OCI-LY1 (cell line): ENCODE measurements at regions not wholly inside any gene's neighbourhood (a gene's known extent, or its start where the extent isn't known, plus 50 kb on each side); places are given as distances from the start of the nearest gene placed in this dataset.

Experiments used
- H2AFZ ChIP-seq: fragments of 200-600 bp; sonication (generic), shearing (Covaris generic); 2 replicates; pipeline ENCODE4 v1.6.0; 2014; ENCODE audit warnings: antibody characterized with exemption, mild to moderate bottlenecking, low read length
- H3F3A ChIP-seq: fragments of 200-600 bp; sonication (generic), shearing (Covaris generic); 2 replicates; pipeline ENCODE4 v1.6.0; 2014; ENCODE audit warnings: mild to moderate bottlenecking, antibody characterized with exemption, low read length, moderate library complexity; ENCODE audit not compliant: insufficient read depth
- H3K27ac ChIP-seq: fragments of 200-600 bp; sonication (generic); 2 replicates; pipeline ENCODE4 v1.5.1; 2014; ENCODE audit warnings: low read length, mixed run types, mild to moderate bottlenecking, low read depth; ENCODE audit not compliant: poor library complexity, severe bottlenecking
- H3K27me3 ChIP-seq: fragments of 200-600 bp; sonication (generic); 2 replicates; pipeline ENCODE4 v1.6.0; 2014; ENCODE audit warnings: antibody characterized with exemption, mild to moderate bottlenecking, low read length, moderate library complexity; ENCODE audit not compliant: insufficient read depth
- H3K36me3 ChIP-seq: fragments of 200-600 bp; sonication (generic); 2 replicates; pipeline ENCODE4 v1.6.1; 2014; ENCODE audit warnings: mild to moderate bottlenecking, antibody characterized with exemption, low read length, moderate library complexity, mixed read lengths; ENCODE audit not compliant: insufficient read depth
- H3K4me1 ChIP-seq: fragments of 200-600 bp; sonication (generic); 2 replicates; pipeline ENCODE4 v1.5.1; 2014; ENCODE audit warnings: mild to moderate bottlenecking, low read length, moderate library complexity; ENCODE audit not compliant: insufficient read depth, severe bottlenecking
- H3K4me2 ChIP-seq: fragments of 200-600 bp; sonication (generic), shearing (Covaris generic); 2 replicates; pipeline ENCODE4 v1.6.1; 2014; ENCODE audit warnings: low read length
- H3K4me3 ChIP-seq: fragments of 200-600 bp; sonication (generic); 2 replicates; pipeline ENCODE4 v1.5.1; 2014; ENCODE audit warnings: low read length, low read depth, mild to moderate bottlenecking, mixed read lengths; ENCODE audit not compliant: poor library complexity, severe bottlenecking
- H3K79me2 ChIP-seq: fragments of 200-600 bp; shearing (Covaris generic); 2 replicates; pipeline ENCODE4 v1.6.1; 2016; ENCODE audit warnings: mixed run types, low read length, mixed read lengths; ENCODE audit not compliant: insufficient read depth
- H3K9ac ChIP-seq: fragments of 200-600 bp; sonication (generic), shearing (Covaris generic); 2 replicates; pipeline ENCODE4 v1.6.1; 2014; ENCODE audit warnings: mild to moderate bottlenecking, low read length, mixed read lengths
- H3K9me2 ChIP-seq: fragments of 200-600 bp; sonication (generic), shearing (Covaris generic); 2 replicates; pipeline ENCODE4 v1.6.1; 2014; ENCODE audit warnings: low read depth, mild to moderate bottlenecking, low read length, mixed read lengths
- H3K9me3 ChIP-seq: fragments of 200-600 bp; shearing (Covaris generic); 2 replicates; pipeline ENCODE4 v1.6.1; 2014; ENCODE audit warnings: low read length, mixed read lengths
- H4K20me1 ChIP-seq: fragments of 200-600 bp; sonication (generic), shearing (Covaris generic); 2 replicates; pipeline ENCODE4 v1.6.0; 2016; ENCODE audit warnings: mild to moderate bottlenecking, low read length; ENCODE audit not compliant: insufficient read depth
- EZH2 ChIP-seq: fragments of 200-600 bp; sonication (generic), shearing (Covaris generic); IDR thresholded peaks from 2 replicates; pipeline ENCODE4 v1.8.0; 2017; ENCODE audit warnings: borderline replicate concordance, mixed run types, mild to moderate bottlenecking, antibody characterized with exemption, low read length, moderate library complexity, mixed read lengths
- TF ChIP-seq, protein P1 (sequence below): fragments of 200-600 bp; sonication (generic), shearing (Covaris generic); IDR thresholded peaks from 2 replicates; pipeline ENCODE4 v1.5.1; 2017; ENCODE audit warnings: mild to moderate bottlenecking, antibody characterized with exemption, low read length, moderate library complexity, mixed read lengths

DNA sequence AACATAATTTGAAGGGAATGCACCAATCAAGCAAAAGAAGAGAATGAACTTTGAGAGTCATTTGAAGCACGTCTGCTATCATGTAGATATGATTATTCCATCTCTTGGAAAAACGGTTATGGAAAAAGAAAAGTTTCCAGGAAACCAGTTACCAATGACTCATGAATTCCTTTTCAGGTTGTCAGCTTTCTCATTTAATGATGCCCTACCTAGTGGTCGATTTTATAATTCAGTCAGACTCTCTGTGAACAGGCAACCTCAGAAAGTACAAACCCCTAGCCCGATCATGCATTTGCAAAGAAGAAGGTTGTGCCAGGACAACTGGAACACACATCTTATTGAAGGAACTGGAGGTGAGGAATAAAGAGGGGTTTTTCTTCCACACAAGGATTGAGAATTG lies 355.1 kb upstream of the GRIA1 start:
- no peaks in the 10 kb centered on the region for H3K9me3 ChIP-seq
- no peaks in the 10 kb centered on the region for H3K4me1 ChIP-seq
- H3K4me3 ChIP-seq, result no peak overlapping the region
- H3K27ac ChIP-seq, result no peak overlapping the region
- no peak overlapping the region for H2AFZ ChIP-seq
- no peaks in the 10 kb centered on the region for H3K79me2 ChIP-seq
- H3K36me3 ChIP-seq, result no peaks in the 10 kb centered on the region
- no peaks in the 10 kb centered on the region for H3K27me3 ChIP-seq
- H3K9ac ChIP-seq, result no peak overlapping the region
- no peaks in the 10 kb centered on the region for H4K20me1 ChIP-seq
- no peaks in the 10 kb centered on the region for H3F3A ChIP-seq
- TF ChIP-seq, protein P1, sequence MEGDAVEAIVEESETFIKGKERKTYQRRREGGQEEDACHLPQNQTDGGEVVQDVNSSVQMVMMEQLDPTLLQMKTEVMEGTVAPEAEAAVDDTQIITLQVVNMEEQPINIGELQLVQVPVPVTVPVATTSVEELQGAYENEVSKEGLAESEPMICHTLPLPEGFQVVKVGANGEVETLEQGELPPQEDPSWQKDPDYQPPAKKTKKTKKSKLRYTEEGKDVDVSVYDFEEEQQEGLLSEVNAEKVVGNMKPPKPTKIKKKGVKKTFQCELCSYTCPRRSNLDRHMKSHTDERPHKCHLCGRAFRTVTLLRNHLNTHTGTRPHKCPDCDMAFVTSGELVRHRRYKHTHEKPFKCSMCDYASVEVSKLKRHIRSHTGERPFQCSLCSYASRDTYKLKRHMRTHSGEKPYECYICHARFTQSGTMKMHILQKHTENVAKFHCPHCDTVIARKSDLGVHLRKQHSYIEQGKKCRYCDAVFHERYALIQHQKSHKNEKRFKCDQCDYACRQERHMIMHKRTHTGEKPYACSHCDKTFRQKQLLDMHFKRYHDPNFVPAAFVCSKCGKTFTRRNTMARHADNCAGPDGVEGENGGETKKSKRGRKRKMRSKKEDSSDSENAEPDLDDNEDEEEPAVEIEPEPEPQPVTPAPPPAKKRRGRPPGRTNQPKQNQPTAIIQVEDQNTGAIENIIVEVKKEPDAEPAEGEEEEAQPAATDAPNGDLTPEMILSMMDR, result no peak
- no peak for TF ChIP-seq EZH2
- H3K9me2 ChIP-seq, result no peaks in the 10 kb centered on the region
- no peak overlapping the region for H3K4me2 ChIP-seq

GRCh38 chr5:153136910-153137614 lies 353.4 kb upstream of the GRIA1 start:
- TF ChIP-seq EZH2, result no peak
- TF ChIP-seq, protein P1, result no peak
- Histone ChIP-seq H3K4me3 (no peak overlapping the region), H3F3A (no peaks in the 10 kb centered on the region), H3K27me3 (no peaks in the 10 kb centered on the region), H3K79me2 (no peaks in the 10 kb centered on the region), H3K9ac (no peak overlapping the region), H3K9me2 (no peaks in the 10 kb centered on the region), H3K27ac (no peak overlapping the region), H2AFZ (no peak overlapping the region), H3K4me2 (no peak overlapping the region), H3K4me1 (no peaks in the 10 kb centered on the region), H3K36me3 (no peaks in the 10 kb centered on the region), H3K9me3 (no peaks in the 10 kb centered on the region), H4K20me1 (no peaks in the 10 kb centered on the region)

DNA sequence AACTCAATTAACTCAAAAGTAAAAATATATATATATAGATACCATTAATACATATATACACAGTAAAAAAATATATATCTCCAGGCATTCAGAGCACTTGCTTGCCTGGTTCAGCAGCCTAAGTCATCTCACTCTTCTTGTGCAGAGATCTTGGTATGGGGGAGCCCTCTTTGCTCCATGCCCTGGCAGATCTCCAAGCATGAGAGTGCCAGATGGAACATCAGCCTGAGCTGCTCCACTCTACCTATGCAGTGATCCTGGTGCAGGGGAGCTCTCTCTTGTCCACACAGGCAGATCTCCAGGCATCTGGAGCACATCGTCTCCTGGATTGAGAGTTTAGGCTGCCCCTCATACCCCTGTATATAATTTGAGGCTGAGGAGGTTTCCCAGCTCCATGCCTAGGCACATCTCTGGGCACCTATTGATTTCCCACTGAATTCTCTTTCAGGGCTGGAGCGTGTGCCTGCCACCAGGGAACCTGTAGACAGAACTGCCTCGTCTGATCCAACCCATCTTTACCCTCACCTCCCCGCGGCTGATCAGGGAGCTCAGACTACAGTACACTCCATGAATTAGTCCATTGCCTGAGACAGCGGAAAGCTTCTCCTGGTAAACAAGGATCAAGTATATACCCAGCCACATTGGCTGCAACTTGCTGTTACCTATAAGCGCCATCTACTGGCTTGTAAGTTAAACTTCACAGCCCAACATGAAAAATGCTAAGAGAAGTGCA lies 342.4 kb upstream of the GRIA1 start:
- H4K20me1 ChIP-seq, result no peaks in the 10 kb centered on the region
- no peak overlapping the region for H2AFZ ChIP-seq
- no peak overlapping the region for H3K4me2 ChIP-seq

More for the DNA sequence above, 342.4 kb upstream of the GRIA1 start:
- Histone ChIP-seq H3K27ac (no peak overlapping the region), H3K4me3 (no peak overlapping the region), H3F3A (no peaks in the 10 kb centered on the region), H3K79me2 (no peaks in the 10 kb centered on the region), H3K27me3 (no peaks in the 10 kb centered on the region), H3K36me3 (no peaks in the 10 kb centered on the region), H3K9me3 (no peaks in the 10 kb centered on the region), H3K9me2 (no peaks in the 10 kb centered on the region), H3K9ac (no peak overlapping the region), H3K4me1 (no peaks in the 10 kb centered on the region)
- TF ChIP-seq, protein P1, result peak; percentile 73
- TF ChIP-seq EZH2, result no peak
